HEK293 (cell line): ENCODE measurements at regions not wholly inside any gene's neighbourhood (a gene's known extent, or its start where the extent isn't known, plus 50 kb on each side); places are given as distances from the start of the nearest gene placed in this dataset.

Experiments used
- CTCF ChIA-PET: fragments of 350-600 bp; formaldehyde crosslinking; extraction: SDS; loops from one replicate; lab custom pipeline; 2021; ENCODE audit warnings: antibody characterized with exemption; lab: Yijun Ruan, JAX
- POLR2A ChIA-PET: fragments of 300-600 bp; formaldehyde crosslinking; extraction: SDS; loops from one replicate; lab custom pipeline; 2020; ENCODE audit warnings: antibody characterized with exemption, inconsistent platforms; lab: Yijun Ruan, JAX
- H3K27ac ChIP-seq: fragments of 200-500 bp; sonication (Bioruptor generic); 2 replicates; pipeline ENCODE4 v1.5.1; 2014; ENCODE audit warnings: low read depth, low read length, control low read depth, inconsistent platforms; ENCODE audit errors: extremely low read depth
- H3K36me3 ChIP-seq, 2 experiments: fragments of 200-500 bp in 1 of 2; sonication (Bioruptor generic) in 1 of 2; 1 replicate in 1 of 2; 2 replicates in 1 of 2; pipeline ENCODE4 v1.5.1; 2014 to 2017; ENCODE audit warnings: inconsistent platforms in 2 of 2, low read length in 2 of 2; ENCODE audit not compliant: control insufficient read depth in 2 of 2, insufficient read depth in 1 of 2
- H3K4me1 ChIP-seq: fragments of 200-500 bp; sonication (Bioruptor generic); 2 replicates; pipeline ENCODE4 v1.5.1; 2014; ENCODE audit warnings: mild to moderate bottlenecking, low read length, inconsistent platforms; ENCODE audit not compliant: control insufficient read depth, insufficient read depth
- H3K4me3 ChIP-seq: 2 replicates; pipeline ENCODE4 v1.5.1; 2011; ENCODE audit warnings: low read depth, mild to moderate bottlenecking, control low read depth, low read length, moderate library complexity
- H3K9me3 ChIP-seq: fragments of 200-500 bp; sonication (Bioruptor generic); 2 replicates; pipeline ENCODE4 v1.5.1; 2014; ENCODE audit warnings: low read depth, low read length, inconsistent platforms; ENCODE audit not compliant: control insufficient read depth, insufficient read depth
- BCL11A ChIP-seq: fragments of 450-650 bp; formaldehyde crosslinking; IDR thresholded peaks from 2 replicates; pipeline ENCODE4 v1.5.1; 2016; ENCODE audit warnings: low read depth, missing biosample characterization, missing genetic modification characterization
- KLF9 ChIP-seq: fragments of 450-650 bp; formaldehyde crosslinking; IDR thresholded peaks from 2 replicates; pipeline ENCODE4 v1.5.1; 2016; ENCODE audit warnings: missing biosample characterization, missing genetic modification characterization, low read depth
- SALL2 ChIP-seq: fragments of 450-650 bp; formaldehyde crosslinking; IDR thresholded peaks from 2 replicates; pipeline ENCODE4 v1.5.0; 2017; ENCODE audit warnings: missing biosample characterization, mild to moderate bottlenecking, missing genetic modification characterization, borderline replicate concordance
- SETDB1 ChIP-seq: IDR thresholded peaks from one replicate; pipeline ENCODE4 v1.6.1; 2017; ENCODE audit warnings: mild to moderate bottlenecking, low read length, moderate library complexity, mixed read lengths; ENCODE audit not compliant: insufficient read length
- ZBTB17 ChIP-seq: fragments of 450-650 bp; formaldehyde crosslinking; IDR thresholded peaks from 2 replicates; pipeline ENCODE4 v1.5.1; 2016; ENCODE audit warnings: missing biosample characterization, missing genetic modification characterization
- ZBTB48 ChIP-seq: fragments of 450-650 bp; formaldehyde crosslinking; IDR thresholded peaks from 2 replicates; pipeline ENCODE4 v1.5.1; 2016; ENCODE audit warnings: missing biosample characterization, missing genetic modification characterization
- ZEB2 ChIP-seq: fragments of 450-650 bp; formaldehyde crosslinking; IDR thresholded peaks from 2 replicates; pipeline ENCODE4 v1.5.1; 2016; ENCODE audit warnings: missing biosample characterization, missing genetic modification characterization
- ZNF169 ChIP-seq: fragments of 450-650 bp; formaldehyde crosslinking; IDR thresholded peaks from 2 replicates; pipeline ENCODE4 v1.5.1; 2016; ENCODE audit warnings: missing biosample characterization, missing genetic modification characterization
- ZNF404 ChIP-seq: fragments of 450-650 bp; formaldehyde crosslinking; IDR thresholded peaks from 2 replicates; pipeline ENCODE4 v1.5.1; 2017; ENCODE audit warnings: missing biosample characterization, missing genetic modification characterization
- ZNF423 ChIP-seq: fragments of 450-650 bp; formaldehyde crosslinking; IDR thresholded peaks from 2 replicates; pipeline ENCODE4 v1.5.1; 2016; ENCODE audit warnings: missing biosample characterization, missing genetic modification characterization
- ZNF610 ChIP-seq: fragments of 450-650 bp; formaldehyde crosslinking; IDR thresholded peaks from 2 replicates; pipeline ENCODE4 v1.5.1; 2016; ENCODE audit warnings: missing biosample characterization, missing genetic modification characterization, borderline replicate concordance
- ZNF658 ChIP-seq: fragments of 450-650 bp; formaldehyde crosslinking; IDR thresholded peaks from 2 replicates; pipeline ENCODE4; 2016; ENCODE audit warnings: missing biosample characterization, missing genetic modification characterization
- ZNF768 ChIP-seq: fragments of 450-650 bp; formaldehyde crosslinking; IDR thresholded peaks from 2 replicates; pipeline ENCODE4 v1.5.1; 2018; ENCODE audit warnings: missing biosample characterization, mild to moderate bottlenecking, missing genetic modification characterization
- TF ChIP-seq, protein P1 (sequence below): fragments of 450-650 bp; formaldehyde crosslinking; IDR thresholded peaks from 2 replicates; pipeline ENCODE4 v1.5.1; 2016; ENCODE audit warnings: missing biosample characterization, missing genetic modification characterization, borderline replicate concordance
- TF ChIP-seq, protein P2 (sequence below): fragments of 450-650 bp; formaldehyde crosslinking; IDR thresholded peaks from 2 replicates; pipeline ENCODE4 v1.5.1; 2016; ENCODE audit warnings: missing biosample characterization, missing genetic modification characterization, low read depth
- TF ChIP-seq, protein P3 (sequence below): fragments of 450-650 bp; formaldehyde crosslinking; IDR thresholded peaks from 2 replicates; pipeline ENCODE4 v1.5.1; 2016; ENCODE audit warnings: missing biosample characterization, missing genetic modification characterization
- TF ChIP-seq, protein P4 (sequence below): fragments of 450-650 bp; formaldehyde crosslinking; IDR thresholded peaks from 2 replicates; pipeline ENCODE4 v1.5.1; 2017; ENCODE audit warnings: missing biosample characterization, missing genetic modification characterization
- TF ChIP-seq, protein P5 (sequence below): sonication (generic); formaldehyde crosslinking; IDR thresholded peaks from 2 replicates; pipeline ENCODE4 v1.8.1; 2022; ENCODE audit warnings: mild to moderate bottlenecking, moderate library complexity, missing genetic modification reagents
- TF ChIP-seq, protein P6 (sequence below): fragments of 450-650 bp; formaldehyde crosslinking; IDR thresholded peaks from 2 replicates; pipeline ENCODE4 v1.5.1; 2016; ENCODE audit warnings: missing biosample characterization, missing genetic modification characterization

DNA sequence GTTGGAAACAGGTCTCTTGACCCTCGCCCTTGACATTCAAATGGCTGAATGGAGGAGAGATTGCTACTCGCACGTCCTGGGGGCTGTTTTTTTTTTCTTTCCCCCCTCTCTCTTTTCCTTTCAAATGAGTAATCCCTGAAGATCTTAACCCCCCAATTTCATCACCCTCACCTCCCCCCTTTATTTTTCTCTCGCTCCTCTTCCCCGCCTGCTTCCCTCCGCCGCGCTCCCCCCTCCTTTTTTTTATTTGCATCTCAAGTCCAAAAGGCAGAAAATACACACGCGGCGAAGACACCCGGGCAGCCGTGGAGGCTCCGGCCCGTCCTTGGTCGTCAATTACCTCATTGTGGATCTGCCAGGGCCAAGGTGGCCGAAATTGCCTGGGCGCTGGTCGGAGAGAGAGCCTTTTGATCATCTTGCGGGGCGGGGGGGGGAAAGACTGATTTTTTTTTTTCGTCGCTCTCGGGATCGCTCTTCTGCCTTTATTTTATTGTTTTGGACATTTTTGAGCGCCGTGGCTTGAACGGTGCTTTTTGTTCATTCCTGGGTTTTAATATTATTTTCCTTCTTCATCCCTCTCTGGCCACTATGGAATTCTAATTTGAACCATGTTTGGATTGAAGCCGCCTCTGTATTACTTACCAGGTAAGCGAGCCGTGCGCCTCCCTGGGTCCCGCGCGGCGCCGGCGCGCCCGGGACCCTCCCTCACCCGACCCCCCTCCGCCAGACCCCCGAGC lies 57.2 kb upstream of the GSE1 start (continued):
- TF ChIP-seq ZNF768 (no peak), ZEB2 (tag by site-specific recombination) (peak; percentile 21; the same call in 1 of the 2 replicates), ZBTB17 (peak; percentile 48)
- TF ChIP-seq, protein P1, sequence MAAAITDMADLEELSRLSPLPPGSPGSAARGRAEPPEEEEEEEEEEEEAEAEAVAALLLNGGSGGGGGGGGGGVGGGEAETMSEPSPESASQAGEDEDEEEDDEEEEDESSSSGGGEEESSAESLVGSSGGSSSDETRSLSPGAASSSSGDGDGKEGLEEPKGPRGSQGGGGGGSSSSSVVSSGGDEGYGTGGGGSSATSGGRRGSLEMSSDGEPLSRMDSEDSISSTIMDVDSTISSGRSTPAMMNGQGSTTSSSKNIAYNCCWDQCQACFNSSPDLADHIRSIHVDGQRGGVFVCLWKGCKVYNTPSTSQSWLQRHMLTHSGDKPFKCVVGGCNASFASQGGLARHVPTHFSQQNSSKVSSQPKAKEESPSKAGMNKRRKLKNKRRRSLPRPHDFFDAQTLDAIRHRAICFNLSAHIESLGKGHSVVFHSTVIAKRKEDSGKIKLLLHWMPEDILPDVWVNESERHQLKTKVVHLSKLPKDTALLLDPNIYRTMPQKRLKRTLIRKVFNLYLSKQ (tag by site-specific recombination) = no peak
- TF ChIP-seq, protein P2, sequence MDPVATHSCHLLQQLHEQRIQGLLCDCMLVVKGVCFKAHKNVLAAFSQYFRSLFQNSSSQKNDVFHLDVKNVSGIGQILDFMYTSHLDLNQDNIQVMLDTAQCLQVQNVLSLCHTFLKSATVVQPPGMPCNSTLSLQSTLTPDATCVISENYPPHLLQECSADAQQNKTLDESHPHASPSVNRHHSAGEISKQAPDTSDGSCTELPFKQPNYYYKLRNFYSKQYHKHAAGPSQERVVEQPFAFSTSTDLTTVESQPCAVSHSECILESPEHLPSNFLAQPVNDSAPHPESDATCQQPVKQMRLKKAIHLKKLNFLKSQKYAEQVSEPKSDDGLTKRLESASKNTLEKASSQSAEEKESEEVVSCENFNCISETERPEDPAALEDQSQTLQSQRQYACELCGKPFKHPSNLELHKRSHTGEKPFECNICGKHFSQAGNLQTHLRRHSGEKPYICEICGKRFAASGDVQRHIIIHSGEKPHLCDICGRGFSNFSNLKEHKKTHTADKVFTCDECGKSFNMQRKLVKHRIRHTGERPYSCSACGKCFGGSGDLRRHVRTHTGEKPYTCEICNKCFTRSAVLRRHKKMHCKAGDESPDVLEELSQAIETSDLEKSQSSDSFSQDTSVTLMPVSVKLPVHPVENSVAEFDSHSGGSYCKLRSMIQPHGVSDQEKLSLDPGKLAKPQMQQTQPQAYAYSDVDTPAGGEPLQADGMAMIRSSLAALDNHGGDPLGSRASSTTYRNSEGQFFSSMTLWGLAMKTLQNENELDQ (tag by site-specific recombination) = no peak
- TF ChIP-seq, protein P3, sequence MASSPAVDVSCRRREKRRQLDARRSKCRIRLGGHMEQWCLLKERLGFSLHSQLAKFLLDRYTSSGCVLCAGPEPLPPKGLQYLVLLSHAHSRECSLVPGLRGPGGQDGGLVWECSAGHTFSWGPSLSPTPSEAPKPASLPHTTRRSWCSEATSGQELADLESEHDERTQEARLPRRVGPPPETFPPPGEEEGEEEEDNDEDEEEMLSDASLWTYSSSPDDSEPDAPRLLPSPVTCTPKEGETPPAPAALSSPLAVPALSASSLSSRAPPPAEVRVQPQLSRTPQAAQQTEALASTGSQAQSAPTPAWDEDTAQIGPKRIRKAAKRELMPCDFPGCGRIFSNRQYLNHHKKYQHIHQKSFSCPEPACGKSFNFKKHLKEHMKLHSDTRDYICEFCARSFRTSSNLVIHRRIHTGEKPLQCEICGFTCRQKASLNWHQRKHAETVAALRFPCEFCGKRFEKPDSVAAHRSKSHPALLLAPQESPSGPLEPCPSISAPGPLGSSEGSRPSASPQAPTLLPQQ = peak; percentile 51; the same call in 1 of the 2 replicates
- TF ChIP-seq, protein P4, sequence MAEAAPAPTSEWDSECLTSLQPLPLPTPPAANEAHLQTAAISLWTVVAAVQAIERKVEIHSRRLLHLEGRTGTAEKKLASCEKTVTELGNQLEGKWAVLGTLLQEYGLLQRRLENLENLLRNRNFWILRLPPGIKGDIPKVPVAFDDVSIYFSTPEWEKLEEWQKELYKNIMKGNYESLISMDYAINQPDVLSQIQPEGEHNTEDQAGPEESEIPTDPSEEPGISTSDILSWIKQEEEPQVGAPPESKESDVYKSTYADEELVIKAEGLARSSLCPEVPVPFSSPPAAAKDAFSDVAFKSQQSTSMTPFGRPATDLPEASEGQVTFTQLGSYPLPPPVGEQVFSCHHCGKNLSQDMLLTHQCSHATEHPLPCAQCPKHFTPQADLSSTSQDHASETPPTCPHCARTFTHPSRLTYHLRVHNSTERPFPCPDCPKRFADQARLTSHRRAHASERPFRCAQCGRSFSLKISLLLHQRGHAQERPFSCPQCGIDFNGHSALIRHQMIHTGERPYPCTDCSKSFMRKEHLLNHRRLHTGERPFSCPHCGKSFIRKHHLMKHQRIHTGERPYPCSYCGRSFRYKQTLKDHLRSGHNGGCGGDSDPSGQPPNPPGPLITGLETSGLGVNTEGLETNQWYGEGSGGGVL (tag by site-specific recombination) = peak; percentile 58

DNA sequence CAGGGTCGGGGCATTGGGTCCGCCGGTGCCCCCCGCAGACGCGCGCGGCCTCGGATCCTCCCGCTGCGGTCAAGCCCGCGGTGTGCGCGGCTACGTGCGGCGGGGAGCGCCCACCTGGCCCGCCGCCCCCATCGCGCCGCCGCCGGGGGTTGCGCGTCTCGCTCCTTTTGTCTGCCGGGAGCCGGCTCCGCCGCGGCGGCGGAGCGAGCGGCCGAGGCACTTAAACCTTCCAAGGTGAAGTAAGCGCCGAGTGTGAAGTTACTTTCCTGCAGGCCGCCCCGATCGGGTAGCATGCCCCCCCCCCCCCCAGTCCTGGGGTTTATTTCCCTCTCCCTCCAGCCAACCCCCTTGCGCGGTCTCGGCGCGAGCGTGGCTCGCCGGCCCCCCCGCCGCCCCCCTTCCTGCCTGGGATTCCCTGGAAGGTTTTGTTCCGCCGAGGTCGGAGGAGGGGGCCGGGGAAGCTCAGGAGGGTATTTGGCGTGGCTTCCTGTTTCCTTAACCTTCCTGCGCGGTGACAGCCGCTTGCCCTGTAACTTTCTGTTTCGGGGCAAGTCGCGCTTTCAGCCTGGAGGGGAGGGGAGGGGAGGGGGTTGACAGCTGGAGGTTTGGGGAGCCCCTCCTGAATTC lies 56.6 kb upstream of the GSE1 start:
- POLR2A ChIA-PET = interaction anchor here (0.8 to 1.8 kb wide), 8 partner anchors 11 to 86 kb away, joined by 3 to 5 read pairs (median 4); partner anchors contain the start of gene GSE1
- Histone ChIP-seq H3K36me3 (no peaks in the 10 kb centered on the region), H3K4me3 (peak overlapping the region; percentile 69), H3K9me3 (no peaks in the 10 kb centered on the region), H3K27ac (peak overlapping the region; percentile 91), H3K4me1 (peaks cover 9% of the 10 kb centered on the region)
- CTCF ChIA-PET = interaction anchor here (0.6 to 2.4 kb wide), 10 partner anchors 12 to 311 kb away, joined by 3 to 16 read pairs (median 4); partner anchors contain the start of gene GSE1
- TF ChIP-seq, protein P4 (tag by site-specific recombination) = peak; percentile 65; the same call in 1 of the 2 replicates
- TF ChIP-seq, protein P5, sequence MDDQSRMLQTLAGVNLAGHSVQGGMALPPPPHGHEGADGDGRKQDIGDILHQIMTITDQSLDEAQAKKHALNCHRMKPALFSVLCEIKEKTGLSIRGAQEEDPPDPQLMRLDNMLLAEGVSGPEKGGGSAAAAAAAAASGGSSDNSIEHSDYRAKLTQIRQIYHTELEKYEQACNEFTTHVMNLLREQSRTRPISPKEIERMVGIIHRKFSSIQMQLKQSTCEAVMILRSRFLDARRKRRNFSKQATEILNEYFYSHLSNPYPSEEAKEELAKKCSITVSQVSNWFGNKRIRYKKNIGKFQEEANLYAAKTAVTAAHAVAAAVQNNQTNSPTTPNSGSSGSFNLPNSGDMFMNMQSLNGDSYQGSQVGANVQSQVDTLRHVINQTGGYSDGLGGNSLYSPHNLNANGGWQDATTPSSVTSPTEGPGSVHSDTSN (CRISPR knock-in tag) = no peak
- TF ChIP-seq ZNF658 (tag by site-specific recombination) = no peak
- TF ChIP-seq BCL11A (tag by site-specific recombination) = no peak
- no peak for TF ChIP-seq ZNF423 (tag by site-specific recombination)
- no peak for TF ChIP-seq SETDB1
- TF ChIP-seq, protein P6, sequence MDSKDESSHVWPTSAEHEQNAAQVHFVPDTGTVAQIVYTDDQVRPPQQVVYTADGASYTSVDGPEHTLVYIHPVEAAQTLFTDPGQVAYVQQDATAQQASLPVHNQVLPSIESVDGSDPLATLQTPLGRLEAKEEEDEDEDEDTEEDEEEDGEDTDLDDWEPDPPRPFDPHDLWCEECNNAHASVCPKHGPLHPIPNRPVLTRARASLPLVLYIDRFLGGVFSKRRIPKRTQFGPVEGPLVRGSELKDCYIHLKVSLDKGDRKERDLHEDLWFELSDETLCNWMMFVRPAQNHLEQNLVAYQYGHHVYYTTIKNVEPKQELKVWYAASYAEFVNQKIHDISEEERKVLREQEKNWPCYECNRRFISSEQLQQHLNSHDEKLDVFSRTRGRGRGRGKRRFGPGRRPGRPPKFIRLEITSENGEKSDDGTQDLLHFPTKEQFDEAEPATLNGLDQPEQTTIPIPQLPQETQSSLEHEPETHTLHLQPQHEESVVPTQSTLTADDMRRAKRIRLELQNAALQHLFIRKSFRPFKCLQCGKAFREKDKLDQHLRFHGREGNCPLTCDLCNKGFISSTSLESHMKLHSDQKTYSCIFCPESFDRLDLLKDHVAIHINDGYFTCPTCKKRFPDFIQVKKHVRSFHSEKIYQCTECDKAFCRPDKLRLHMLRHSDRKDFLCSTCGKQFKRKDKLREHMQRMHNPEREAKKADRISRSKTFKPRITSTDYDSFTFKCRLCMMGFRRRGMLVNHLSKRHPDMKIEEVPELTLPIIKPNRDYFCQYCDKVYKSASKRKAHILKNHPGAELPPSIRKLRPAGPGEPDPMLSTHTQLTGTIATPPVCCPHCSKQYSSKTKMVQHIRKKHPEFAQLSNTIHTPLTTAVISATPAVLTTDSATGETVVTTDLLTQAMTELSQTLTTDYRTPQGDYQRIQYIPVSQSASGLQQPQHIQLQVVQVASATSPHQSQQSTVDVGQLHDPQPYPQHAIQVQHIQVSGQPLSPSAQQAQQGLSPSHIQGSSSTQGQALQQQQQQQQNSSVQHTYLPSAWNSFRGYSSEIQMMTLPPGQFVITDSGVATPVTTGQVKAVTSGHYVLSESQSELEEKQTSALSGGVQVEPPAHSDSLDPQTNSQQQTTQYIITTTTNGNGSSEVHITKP (tag by site-specific recombination) = peak; percentile 57; the same call in 1 of the 2 replicates
- no peak for TF ChIP-seq SALL2 (tag by site-specific recombination)
- TF ChIP-seq KLF9 = peak; percentile 13; the same call in 1 of the 2 replicates
- no peak for TF ChIP-seq ZNF169 (tag by site-specific recombination)
- TF ChIP-seq ZNF404 (tag by site-specific recombination) = no peak
- TF ChIP-seq ZNF610 (tag by site-specific recombination) = no peak
- TF ChIP-seq ZBTB48 (tag by site-specific recombination) = no peak
